WTC11 (cell line): ENCODE measurements at regions not wholly inside any gene's neighbourhood (a gene's known extent, or its start where the extent isn't known, plus 50 kb on each side); places are given as distances from the start of the nearest gene placed in this dataset.

Experiments used
- CTCF ChIP-seq: fragments of 200-600 bp; IDR thresholded peaks from 2 replicates; pipeline ENCODE4 v1.8.0; 2022; ENCODE audit warnings: antibody characterized with exemption
- ESRRA ChIP-seq: sonication (generic); formaldehyde crosslinking; IDR thresholded peaks from 2 replicates; pipeline ENCODE4 v1.8.1; 2022; ENCODE audit warnings: mild to moderate bottlenecking, missing genetic modification reagents, borderline replicate concordance
- ZNF512 ChIP-seq: sonication (generic); formaldehyde crosslinking; IDR thresholded peaks from 2 replicates; pipeline ENCODE4 v1.8.1; 2022; ENCODE audit warnings: missing genetic modification reagents, borderline replicate concordance

GRCh38 chr6:139690007-139690406, 315.6 kb upstream of the CITED2 start:
- TF ChIP-seq ZNF512 (CRISPR knock-in tag) (no peak), CTCF (no peak), ESRRA (CRISPR knock-in tag) (no peak)
